HEK293 (cell line): ENCODE measurements at regions not wholly inside any gene's neighbourhood (a gene's known extent, or its start where the extent isn't known, plus 50 kb on each side); places are given as distances from the start of the nearest gene placed in this dataset.

Experiments
- CTCF ChIA-PET: fragments of 350-600 bp; formaldehyde crosslinking; extraction: SDS; loops from one replicate; lab custom pipeline; 2021; ENCODE audit warnings: antibody characterized with exemption; lab: Yijun Ruan, JAX
- POLR2A ChIA-PET: fragments of 300-600 bp; formaldehyde crosslinking; extraction: SDS; loops from one replicate; lab custom pipeline; 2020; ENCODE audit warnings: antibody characterized with exemption, inconsistent platforms; lab: Yijun Ruan, JAX
- H3K27ac ChIP-seq: fragments of 200-500 bp; sonication (Bioruptor generic); 2 replicates; pipeline ENCODE4 v1.5.1; 2014; ENCODE audit warnings: low read depth, low read length, control low read depth, inconsistent platforms; ENCODE audit errors: extremely low read depth
- H3K36me3 ChIP-seq, 2 experiments: fragments of 200-500 bp in 1 of 2; sonication (Bioruptor generic) in 1 of 2; 1 replicate in 1 of 2; 2 replicates in 1 of 2; pipeline ENCODE4 v1.5.1; 2014 to 2017; ENCODE audit warnings: inconsistent platforms in 2 of 2, low read length in 2 of 2; ENCODE audit not compliant: control insufficient read depth in 2 of 2, insufficient read depth in 1 of 2
- H3K4me1 ChIP-seq: fragments of 200-500 bp; sonication (Bioruptor generic); 2 replicates; pipeline ENCODE4 v1.5.1; 2014; ENCODE audit warnings: mild to moderate bottlenecking, low read length, inconsistent platforms; ENCODE audit not compliant: control insufficient read depth, insufficient read depth
- H3K4me3 ChIP-seq: 2 replicates; pipeline ENCODE4 v1.5.1; 2011; ENCODE audit warnings: low read depth, mild to moderate bottlenecking, control low read depth, low read length, moderate library complexity
- H3K9me3 ChIP-seq: fragments of 200-500 bp; sonication (Bioruptor generic); 2 replicates; pipeline ENCODE4 v1.5.1; 2014; ENCODE audit warnings: low read depth, low read length, inconsistent platforms; ENCODE audit not compliant: control insufficient read depth, insufficient read depth
- EGR2 ChIP-seq: fragments of 450-650 bp; formaldehyde crosslinking; IDR thresholded peaks from 2 replicates; pipeline ENCODE4 v1.5.1; 2016; ENCODE audit warnings: low read depth, missing biosample characterization, missing genetic modification characterization
- GFI1B ChIP-seq: fragments of 450-650 bp; formaldehyde crosslinking; IDR thresholded peaks from 2 replicates; pipeline ENCODE4 v1.5.1; 2016; ENCODE audit warnings: missing biosample characterization, missing genetic modification characterization
- HOXA7 ChIP-seq: sonication (generic); formaldehyde crosslinking; IDR thresholded peaks from 2 replicates; pipeline ENCODE4 v1.8.1; 2022; ENCODE audit warnings: missing genetic modification reagents, borderline replicate concordance
- MEIS1 ChIP-seq: sonication (generic); formaldehyde crosslinking; IDR thresholded peaks from 2 replicates; pipeline ENCODE4 v1.8.1; 2022; ENCODE audit warnings: missing genetic modification reagents, mild to moderate bottlenecking, borderline replicate concordance
- RBAK ChIP-seq: fragments of 450-650 bp; formaldehyde crosslinking; IDR thresholded peaks from 2 replicates; pipeline ENCODE4 v1.5.1; 2016; ENCODE audit warnings: missing biosample characterization, missing genetic modification characterization
- REPIN1 ChIP-seq: fragments of 450-650 bp; formaldehyde crosslinking; IDR thresholded peaks from 2 replicates; pipeline ENCODE4 v1.5.1; 2017; ENCODE audit warnings: missing biosample characterization, missing genetic modification characterization, low read depth
- SETDB1 ChIP-seq: IDR thresholded peaks from one replicate; pipeline ENCODE4 v1.6.1; 2017; ENCODE audit warnings: mild to moderate bottlenecking, low read length, moderate library complexity, mixed read lengths; ENCODE audit not compliant: insufficient read length
- SP3 ChIP-seq: fragments of 450-650 bp; formaldehyde crosslinking; IDR thresholded peaks from 2 replicates; pipeline ENCODE4 v1.5.1; 2016; ENCODE audit warnings: missing biosample characterization, missing genetic modification characterization
- ZBTB21 ChIP-seq: fragments of 450-650 bp; formaldehyde crosslinking; IDR thresholded peaks from 2 replicates; pipeline ENCODE4 v1.5.1; 2017; ENCODE audit warnings: missing biosample characterization, missing genetic modification characterization
- ZNF112 ChIP-seq: fragments of 450-650 bp; formaldehyde crosslinking; IDR thresholded peaks from 2 replicates; pipeline ENCODE4 v1.5.0; 2017; ENCODE audit warnings: missing biosample characterization, missing genetic modification characterization
- ZNF133 ChIP-seq: fragments of 450-650 bp; formaldehyde crosslinking; IDR thresholded peaks from 2 replicates; pipeline ENCODE4 v1.5.1; 2016; ENCODE audit warnings: missing biosample characterization, missing genetic modification characterization
- ZNF18 ChIP-seq: fragments of 450-650 bp; formaldehyde crosslinking; IDR thresholded peaks from 2 replicates; pipeline ENCODE4 v1.5.1; 2016; ENCODE audit warnings: missing biosample characterization, missing genetic modification characterization
- ZNF266 ChIP-seq: fragments of 450-650 bp; formaldehyde crosslinking; IDR thresholded peaks from 2 replicates; pipeline ENCODE4 v1.5.1; 2016; ENCODE audit warnings: missing biosample characterization, missing genetic modification characterization, low read depth
- ZNF280D ChIP-seq: fragments of 450-650 bp; formaldehyde crosslinking; IDR thresholded peaks from 2 replicates; pipeline ENCODE4 v1.5.1; 2016; ENCODE audit warnings: missing biosample characterization, missing genetic modification characterization
- ZNF341 ChIP-seq: fragments of 450-650 bp; formaldehyde crosslinking; IDR thresholded peaks from 2 replicates; pipeline ENCODE4; 2016; ENCODE audit warnings: low read depth, missing biosample characterization, missing genetic modification characterization
- ZNF473 ChIP-seq: fragments of 450-650 bp; formaldehyde crosslinking; IDR thresholded peaks from 2 replicates; pipeline ENCODE4 v1.5.1; 2017; ENCODE audit warnings: missing biosample characterization, missing genetic modification characterization
- ZNF549 ChIP-seq: fragments of 450-650 bp; IDR thresholded peaks from 2 replicates; pipeline ENCODE4 v1.5.1; 2018; ENCODE audit warnings: missing biosample characterization, missing genetic modification characterization, mild to moderate bottlenecking, inconsistent platforms, moderate library complexity
- ZNF560 ChIP-seq: fragments of 450-650 bp; formaldehyde crosslinking; IDR thresholded peaks from 2 replicates; pipeline ENCODE4 v1.5.1; 2017; ENCODE audit warnings: missing biosample characterization, missing genetic modification characterization, borderline replicate concordance
- ZNF596 ChIP-seq: fragments of 450-650 bp; IDR thresholded peaks from 2 replicates; pipeline ENCODE4 v1.5.0; 2018; ENCODE audit warnings: missing biosample characterization, mild to moderate bottlenecking, missing genetic modification characterization, moderate library complexity
- ZNF777 ChIP-seq: fragments of 450-650 bp; formaldehyde crosslinking; IDR thresholded peaks from 2 replicates; pipeline ENCODE4 v1.5.1; 2017; ENCODE audit warnings: missing biosample characterization, missing genetic modification characterization, borderline replicate concordance
- ZSCAN30 ChIP-seq: fragments of 450-650 bp; IDR thresholded peaks from 2 replicates; pipeline ENCODE4 v1.5.1; 2018; ENCODE audit warnings: missing biosample characterization, mild to moderate bottlenecking, missing genetic modification characterization, moderate library complexity
- TF ChIP-seq, protein P1 (sequence below): fragments of 450-650 bp; formaldehyde crosslinking; IDR thresholded peaks from 2 replicates; pipeline ENCODE4 v1.5.1; 2016; ENCODE audit warnings: missing biosample characterization, missing genetic modification characterization
- TF ChIP-seq, protein P2 (sequence below): fragments of 450-650 bp; formaldehyde crosslinking; IDR thresholded peaks from 2 replicates; pipeline ENCODE4 v1.5.1; 2016; ENCODE audit warnings: missing biosample characterization, missing genetic modification characterization

DNA sequence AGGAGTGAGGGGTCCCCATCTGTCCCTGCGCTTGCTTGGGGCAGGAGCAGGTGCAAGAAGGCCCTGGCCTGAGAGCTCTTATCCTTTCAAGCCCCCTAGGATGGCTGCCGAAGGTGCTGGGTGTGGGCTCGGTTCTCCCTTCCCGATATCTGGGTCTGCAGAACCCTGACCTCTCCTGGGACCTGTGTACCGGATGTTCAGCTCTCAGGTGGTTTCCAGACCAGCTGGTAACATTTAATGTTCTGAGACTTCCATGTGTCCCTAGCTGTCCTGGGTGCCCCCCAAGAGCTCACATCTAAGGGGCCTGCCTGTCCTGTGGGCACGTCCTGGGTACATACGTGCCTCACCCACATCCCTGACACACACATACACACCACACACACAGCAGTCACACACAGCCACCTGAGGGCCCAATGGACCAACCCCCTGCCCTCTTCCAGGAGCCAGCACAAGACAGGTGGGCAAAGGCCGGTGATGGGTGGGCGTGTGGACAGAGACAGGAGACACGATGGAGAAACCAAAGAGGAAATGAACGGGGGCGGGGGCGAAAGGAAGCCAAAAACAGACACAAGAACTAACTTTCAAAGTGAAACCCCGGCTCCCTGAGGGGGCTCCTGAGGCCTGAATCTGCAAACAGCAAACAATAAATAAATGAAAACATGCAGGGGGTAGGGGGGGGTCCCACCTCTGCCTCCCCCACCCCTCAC lies 124.3 kb downstream of the PTPRS start (continued):
- no peak for TF ChIP-seq ZNF280D

DNA sequence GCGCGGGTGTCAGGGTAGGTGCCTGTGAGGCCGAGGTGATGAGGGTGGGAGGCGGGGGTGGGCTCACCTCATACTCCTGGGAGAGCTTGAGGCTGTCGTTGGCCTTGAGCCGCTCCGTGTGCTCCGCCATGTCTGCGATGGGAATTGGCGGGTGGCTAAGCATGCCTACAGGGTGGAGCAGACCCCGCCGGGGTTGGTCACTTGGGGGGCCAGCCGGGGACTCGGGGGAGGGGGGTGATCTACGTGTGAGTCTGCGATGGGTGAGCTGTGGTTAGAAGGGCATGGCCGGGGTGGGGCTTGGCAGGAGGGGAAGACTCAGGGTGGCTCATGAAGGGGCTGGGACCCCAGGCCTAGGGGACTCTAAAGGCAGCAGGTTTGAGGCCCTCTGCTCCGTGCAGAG lies 125.2 kb downstream of the PTPRS start:
- Histone ChIP-seq H3K27ac (no peak overlapping the region), H3K9me3 (no peaks in the 10 kb centered on the region), H3K36me3 (peaks cover 4 to 94% of the 10 kb centered on the region in 2 experiments; a peak in 2 of 3 replicates), H3K4me3 (no peak overlapping the region), H3K4me1 (no peaks in the 10 kb centered on the region)
- TF ChIP-seq REPIN1 (tag by site-specific recombination) = no peak
- no peak for TF ChIP-seq EGR2
- TF ChIP-seq ZNF473 (tag by site-specific recombination) = no peak
- no peak for TF ChIP-seq GFI1B
- TF ChIP-seq ZNF266 (tag by site-specific recombination) = no peak
- TF ChIP-seq ZNF596 (tag by site-specific recombination) = no peak
- no peak for TF ChIP-seq SP3 (tag by site-specific recombination)
- TF ChIP-seq RBAK (tag by site-specific recombination) = no peak
- TF ChIP-seq ZNF777 (tag by site-specific recombination) = no peak
- TF ChIP-seq, protein P1, sequence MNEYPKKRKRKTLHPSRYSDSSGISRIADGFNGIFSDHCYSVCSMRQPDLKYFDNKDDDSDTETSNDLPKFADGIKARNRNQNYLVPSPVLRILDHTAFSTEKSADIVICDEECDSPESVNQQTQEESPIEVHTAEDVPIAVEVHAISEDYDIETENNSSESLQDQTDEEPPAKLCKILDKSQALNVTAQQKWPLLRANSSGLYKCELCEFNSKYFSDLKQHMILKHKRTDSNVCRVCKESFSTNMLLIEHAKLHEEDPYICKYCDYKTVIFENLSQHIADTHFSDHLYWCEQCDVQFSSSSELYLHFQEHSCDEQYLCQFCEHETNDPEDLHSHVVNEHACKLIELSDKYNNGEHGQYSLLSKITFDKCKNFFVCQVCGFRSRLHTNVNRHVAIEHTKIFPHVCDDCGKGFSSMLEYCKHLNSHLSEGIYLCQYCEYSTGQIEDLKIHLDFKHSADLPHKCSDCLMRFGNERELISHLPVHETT (tag by site-specific recombination) = no peak
- TF ChIP-seq ZNF549 (tag by site-specific recombination) = no peak
- ChIA-PET POLR2A (no interaction called here), CTCF (interaction anchor here (1.0 to 2.0 kb wide), 2 partner anchors 11 to 163 kb away, joined by 3 to 5 read pairs; no protein-coding TSS in a partner anchor)

DNA sequence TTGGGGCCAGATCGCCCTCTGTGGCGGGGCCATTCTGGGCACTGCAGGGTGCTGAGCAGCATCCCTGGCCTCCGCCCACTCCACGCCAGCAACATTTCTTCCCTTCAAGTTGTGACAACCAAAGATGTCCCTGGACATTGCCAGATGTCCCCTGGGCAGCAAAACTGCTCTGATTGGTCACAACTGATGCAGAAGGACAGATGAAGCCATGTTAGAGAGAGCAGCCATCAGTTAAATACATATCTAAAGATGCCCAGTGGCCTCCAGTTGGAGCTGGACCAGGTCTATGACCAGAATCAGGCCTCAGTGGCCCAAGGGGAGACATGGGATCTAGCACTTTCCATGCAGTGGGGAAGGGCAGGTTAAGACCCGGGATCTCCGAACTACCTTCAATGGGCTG lies 125.7 kb downstream of the PTPRS start:
- no peaks in the 10 kb centered on the region for H3K4me1 ChIP-seq
- no peaks in the 10 kb centered on the region for H3K9me3 ChIP-seq
- H3K4me3 ChIP-seq = no peak overlapping the region
- ChIA-PET POLR2A (no interaction called here), CTCF (no interaction called here)
- peak; percentile 89 for TF ChIP-seq ZSCAN30 (tag by site-specific recombination)
- TF ChIP-seq ZNF560 = no peak
- TF ChIP-seq, all 188 proteins: peak for 1
- Histone ChIP-seq H3K36me3 (peaks cover 4 to 95% of the 10 kb centered on the region in 2 experiments; a peak in 2 of 3 replicates), H3K27ac (no peak overlapping the region)

DNA sequence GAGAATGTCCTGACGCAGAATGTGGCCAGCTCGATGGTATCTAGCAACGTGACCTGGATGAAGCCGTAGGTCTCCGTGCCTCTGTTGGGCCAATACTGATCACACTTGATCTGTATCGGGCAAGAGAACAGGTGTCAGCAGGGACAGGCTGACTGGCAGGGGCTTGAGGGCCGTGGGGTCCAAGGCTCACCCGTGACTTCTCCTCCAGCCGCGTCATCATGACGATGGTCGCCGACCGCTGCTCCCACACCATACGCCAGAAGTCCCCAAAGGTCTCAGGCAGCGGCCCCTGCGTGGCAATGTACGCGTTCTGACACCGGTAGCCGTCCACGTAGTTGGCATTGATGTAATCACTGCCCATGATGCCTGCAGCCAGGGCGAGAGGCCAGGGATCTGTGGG lies 126.2 kb downstream of the PTPRS start:
- ChIA-PET POLR2A (no interaction called here), CTCF (interaction anchor here (0.5 kb wide), 1 partner anchor 68 kb away, joined by 5 read pairs; no protein-coding TSS in a partner anchor)
- H3K4me3 ChIP-seq = no peak overlapping the region
- no peak overlapping the region for H3K27ac ChIP-seq
- H3K4me1 ChIP-seq = no peaks in the 10 kb centered on the region
- H3K36me3 ChIP-seq = peaks cover 4 to 95% of the 10 kb centered on the region in 2 experiments; a peak in 2 of 3 replicates
- TF ChIP-seq HOXA7 = no peak
- TF ChIP-seq ZBTB21 (tag by site-specific recombination) = no peak
- TF ChIP-seq, protein P2, sequence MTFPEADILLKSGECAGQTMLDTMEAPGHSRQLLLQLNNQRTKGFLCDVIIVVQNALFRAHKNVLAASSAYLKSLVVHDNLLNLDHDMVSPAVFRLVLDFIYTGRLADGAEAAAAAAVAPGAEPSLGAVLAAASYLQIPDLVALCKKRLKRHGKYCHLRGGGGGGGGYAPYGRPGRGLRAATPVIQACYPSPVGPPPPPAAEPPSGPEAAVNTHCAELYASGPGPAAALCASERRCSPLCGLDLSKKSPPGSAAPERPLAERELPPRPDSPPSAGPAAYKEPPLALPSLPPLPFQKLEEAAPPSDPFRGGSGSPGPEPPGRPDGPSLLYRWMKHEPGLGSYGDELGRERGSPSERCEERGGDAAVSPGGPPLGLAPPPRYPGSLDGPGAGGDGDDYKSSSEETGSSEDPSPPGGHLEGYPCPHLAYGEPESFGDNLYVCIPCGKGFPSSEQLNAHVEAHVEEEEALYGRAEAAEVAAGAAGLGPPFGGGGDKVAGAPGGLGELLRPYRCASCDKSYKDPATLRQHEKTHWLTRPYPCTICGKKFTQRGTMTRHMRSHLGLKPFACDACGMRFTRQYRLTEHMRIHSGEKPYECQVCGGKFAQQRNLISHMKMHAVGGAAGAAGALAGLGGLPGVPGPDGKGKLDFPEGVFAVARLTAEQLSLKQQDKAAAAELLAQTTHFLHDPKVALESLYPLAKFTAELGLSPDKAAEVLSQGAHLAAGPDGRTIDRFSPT (tag by site-specific recombination) = no peak
- no peak for TF ChIP-seq SETDB1
- TF ChIP-seq MEIS1 (CRISPR knock-in tag) = no peak
- TF ChIP-seq ZNF18 (tag by site-specific recombination) = no peak
- TF ChIP-seq ZNF133 (tag by site-specific recombination) = no peak
- TF ChIP-seq ZNF341 (tag by site-specific recombination) = no peak
- no peak for TF ChIP-seq ZNF112 (tag by site-specific recombination)
- H3K9me3 ChIP-seq = no peaks in the 10 kb centered on the region
